A673 (cell line): ENCODE measurements at regions not wholly inside any gene's neighbourhood (a gene's known extent, or its start where the extent isn't known, plus 50 kb on each side); places are given as distances from the start of the nearest gene placed in this dataset.

Experiments used
- EZH2 ChIP-seq: fragments of 200-600 bp; sonication (generic); IDR thresholded peaks from 2 replicates; pipeline ENCODE4 v1.6.1; 2017; ENCODE audit warnings: borderline replicate concordance, low read depth, mild to moderate bottlenecking, mixed read lengths, antibody characterized with exemption, low read length; ENCODE audit not compliant: poor library complexity, severe bottlenecking
- TF ChIP-seq, protein P1 (sequence below): fragments of 300-800, 200-600 bp; sonication (generic); conservative IDR thresholded peaks from 2 replicates; pipeline ENCODE4 v1.5.1; 2017; ENCODE audit warnings: low read depth, mild to moderate bottlenecking, antibody characterized with exemption, low read length, moderate library complexity, mixed read lengths

- TF ChIP-seq, protein P1, sequence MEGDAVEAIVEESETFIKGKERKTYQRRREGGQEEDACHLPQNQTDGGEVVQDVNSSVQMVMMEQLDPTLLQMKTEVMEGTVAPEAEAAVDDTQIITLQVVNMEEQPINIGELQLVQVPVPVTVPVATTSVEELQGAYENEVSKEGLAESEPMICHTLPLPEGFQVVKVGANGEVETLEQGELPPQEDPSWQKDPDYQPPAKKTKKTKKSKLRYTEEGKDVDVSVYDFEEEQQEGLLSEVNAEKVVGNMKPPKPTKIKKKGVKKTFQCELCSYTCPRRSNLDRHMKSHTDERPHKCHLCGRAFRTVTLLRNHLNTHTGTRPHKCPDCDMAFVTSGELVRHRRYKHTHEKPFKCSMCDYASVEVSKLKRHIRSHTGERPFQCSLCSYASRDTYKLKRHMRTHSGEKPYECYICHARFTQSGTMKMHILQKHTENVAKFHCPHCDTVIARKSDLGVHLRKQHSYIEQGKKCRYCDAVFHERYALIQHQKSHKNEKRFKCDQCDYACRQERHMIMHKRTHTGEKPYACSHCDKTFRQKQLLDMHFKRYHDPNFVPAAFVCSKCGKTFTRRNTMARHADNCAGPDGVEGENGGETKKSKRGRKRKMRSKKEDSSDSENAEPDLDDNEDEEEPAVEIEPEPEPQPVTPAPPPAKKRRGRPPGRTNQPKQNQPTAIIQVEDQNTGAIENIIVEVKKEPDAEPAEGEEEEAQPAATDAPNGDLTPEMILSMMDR, result no peak
- TF ChIP-seq EZH2, result no peak
Observed at GRCh38 chr9:108617676-108618075, 238.1 kb downstream of the ACTL7B start.
